GM19452 (cell line): ENCODE measurements at regions not wholly inside any gene's neighbourhood (a gene's known extent, or its start where the extent isn't known, plus 50 kb on each side); places are given as distances from the start of the nearest gene placed in this dataset.
A peak's percentile ranks its signal among the peaks of the same experiment; 100 is the strongest.
"Not testable (repeated sequence)": the region's sequence is repeated elsewhere in the genome, so short reads cannot be mapped to it uniquely, and the experiment has no call there.

ENCODE experiments used
- ATAC-seq: cut with Tn5 transposase; IDR thresholded peaks from one replicate; pipeline ENCODE4 v1.9.1; 2021; ENCODE audit not compliant: unreplicated experiment

DNA sequence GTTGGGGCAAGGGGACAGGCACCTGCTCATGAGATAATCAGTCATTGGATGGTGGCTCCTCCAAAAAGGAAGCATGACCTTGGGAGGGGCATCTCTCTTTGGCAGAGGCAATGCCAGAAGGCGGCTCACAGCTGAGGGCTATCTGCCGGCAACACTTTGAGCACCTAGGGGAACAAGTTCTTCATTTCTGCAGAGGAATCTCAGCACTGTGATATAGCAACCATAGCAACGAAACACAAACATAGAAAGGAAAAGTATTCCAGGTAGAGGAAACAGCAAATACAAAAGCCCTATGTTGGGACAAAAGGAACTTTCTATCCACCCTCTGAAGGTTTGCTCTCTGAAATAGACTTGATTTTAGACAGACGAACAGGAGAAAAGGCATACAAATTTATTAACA is 89.1 kb upstream of the NEDD4L start:
- no peak for ATAC-seq

GRCh38 chr18:57953883-57954282 is 90.1 kb upstream of the NEDD4L start:
- no peak for ATAC-seq

- no peak for ATAC-seq
Observed at GRCh38 chr18:57951999-57952774, 91.8 kb upstream of the NEDD4L start.

GRCh38 chr18:57951117-57951796 is 92.8 kb upstream of the NEDD4L start:
- no peak for ATAC-seq

DNA sequence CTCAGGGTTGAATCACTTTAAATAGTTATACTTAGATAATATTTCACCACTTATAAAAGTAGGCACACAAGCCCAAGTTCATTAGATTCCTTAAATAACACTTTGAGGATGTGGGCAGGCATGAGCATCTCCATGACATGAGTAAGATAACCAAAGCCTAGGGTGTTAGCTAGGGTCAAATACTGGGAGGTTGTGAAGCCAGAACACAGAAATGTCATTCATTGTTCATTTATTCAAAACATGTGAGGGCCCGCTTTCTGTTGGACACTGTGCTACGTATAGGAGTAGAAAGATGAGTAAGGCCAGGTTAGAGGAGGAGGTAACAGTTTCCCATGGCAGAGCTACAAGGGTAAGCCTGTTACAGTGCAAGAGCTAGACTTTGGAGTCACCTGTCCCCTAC is 93.5 kb upstream of the NEDD4L start:
- ATAC-seq: no peak

GRCh38 chr18:57949335-57949734 is 94.7 kb upstream of the NEDD4L start:
- ATAC-seq: not testable (repeated sequence)

DNA sequence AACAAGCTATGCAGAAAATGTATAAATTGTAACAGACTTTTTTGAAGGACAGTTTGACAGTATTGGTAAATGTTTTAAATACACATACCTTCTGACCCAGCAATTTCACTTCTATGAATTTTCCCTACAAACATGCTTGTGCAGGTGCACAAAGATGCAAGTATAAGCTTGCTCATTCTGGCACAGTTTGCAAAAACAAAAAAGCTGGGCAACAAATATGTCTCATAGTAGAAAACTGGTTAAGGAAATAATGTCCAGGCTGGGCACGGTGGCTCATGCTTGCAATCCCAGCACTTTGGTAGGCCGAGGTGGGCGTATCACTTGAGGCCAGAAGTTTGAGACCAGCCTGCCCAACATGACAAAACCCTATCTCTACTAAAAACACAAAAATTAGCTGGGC is 96.9 kb upstream of the NEDD4L start:
- no peak for ATAC-seq

- no peak for ATAC-seq
Observed at GRCh38 chr18:57943723-57944122, 100.3 kb upstream of the NEDD4L start.

DNA sequence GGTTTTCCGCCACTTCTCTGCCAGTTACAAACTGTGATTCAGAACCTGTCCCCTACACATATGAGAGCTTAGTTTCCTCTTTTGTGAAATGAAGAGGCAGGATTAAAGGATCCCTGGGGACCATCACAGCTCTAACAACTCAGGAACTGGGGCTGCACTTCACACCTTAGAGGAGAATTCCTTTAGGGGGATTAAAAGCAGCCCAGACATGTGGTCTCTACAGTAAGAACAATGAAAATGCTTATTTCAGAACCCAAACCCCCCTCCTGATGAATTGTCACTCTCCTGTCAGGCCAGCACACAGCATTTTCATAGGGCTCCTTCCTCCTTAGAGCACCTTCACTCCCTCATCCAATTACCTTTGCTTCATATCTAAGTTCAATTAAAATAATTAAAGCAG is 101.5 kb upstream of the NEDD4L start:
- ATAC-seq: no peak

- no peak for ATAC-seq
Observed at GRCh38 chr18:57941841-57942489, 102.1 kb upstream of the NEDD4L start.

DNA sequence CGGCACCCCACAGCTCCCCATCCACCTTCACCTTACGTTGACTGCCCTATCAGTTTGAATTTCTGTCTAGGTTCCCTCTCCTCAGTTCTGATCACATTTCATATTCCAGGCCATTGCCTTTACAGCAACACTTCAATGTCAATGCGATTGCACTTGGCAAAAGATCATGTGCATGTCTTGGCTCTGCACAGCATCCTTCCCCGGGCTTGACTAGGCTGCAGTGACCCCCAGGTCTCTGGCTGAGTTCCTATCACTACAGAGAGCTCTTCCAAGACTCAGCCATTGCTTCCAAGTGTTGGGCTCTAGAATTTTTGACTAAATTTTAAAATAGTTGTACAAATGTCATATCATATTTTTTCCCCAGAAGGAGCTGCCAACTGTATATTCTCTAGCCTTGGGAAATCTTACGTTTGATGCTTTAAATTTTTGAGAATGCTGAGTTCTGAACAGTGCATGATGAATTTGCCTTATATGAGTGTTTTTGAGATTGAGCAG is 103.8 kb upstream of the NEDD4L start:
- ATAC-seq: no peak

- not testable (repeated sequence) for ATAC-seq
Observed at GRCh38 chr18:57934375-57934774, 109.7 kb upstream of the NEDD4L start.

DNA sequence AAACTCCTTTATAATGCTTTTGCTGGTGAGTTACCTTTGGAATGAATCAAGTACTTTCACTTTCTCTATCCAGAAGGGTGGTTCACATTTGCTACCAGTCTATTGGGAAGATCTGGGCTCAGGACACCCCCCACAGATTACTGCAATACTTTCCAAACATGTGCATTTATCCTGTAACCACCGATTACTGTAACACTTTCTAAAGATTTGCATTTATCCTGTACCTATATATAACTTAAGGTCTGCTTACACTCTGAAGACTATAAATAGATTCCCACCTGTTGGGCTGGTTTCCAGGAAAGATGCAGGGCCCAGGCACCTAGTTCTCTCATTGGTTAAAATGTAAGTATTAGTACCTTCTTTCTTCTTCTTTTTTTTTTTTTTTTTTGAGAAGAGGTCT is 113.0 kb upstream of the NEDD4L start:
- ATAC-seq: peak; percentile 63

DNA sequence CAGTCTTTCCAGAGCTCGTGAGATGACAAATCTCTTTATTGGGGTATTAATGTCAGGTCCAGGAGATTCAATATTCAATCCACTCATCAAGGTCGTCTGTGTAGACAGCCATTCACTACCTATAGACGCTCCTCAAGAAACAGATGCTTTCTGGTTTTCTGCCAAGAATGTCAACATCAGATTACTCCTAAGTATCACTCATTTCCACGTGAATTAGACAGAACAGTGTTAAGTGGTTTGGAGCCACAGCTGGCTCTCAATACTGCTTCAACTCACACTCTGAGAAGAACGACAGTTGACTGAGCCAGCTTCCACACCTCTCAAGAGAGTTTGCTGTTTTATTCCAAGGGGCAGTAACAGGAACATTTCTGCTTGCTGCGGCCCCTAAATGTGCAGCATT is 113.5 kb upstream of the NEDD4L start:
- ATAC-seq: no peak

DNA sequence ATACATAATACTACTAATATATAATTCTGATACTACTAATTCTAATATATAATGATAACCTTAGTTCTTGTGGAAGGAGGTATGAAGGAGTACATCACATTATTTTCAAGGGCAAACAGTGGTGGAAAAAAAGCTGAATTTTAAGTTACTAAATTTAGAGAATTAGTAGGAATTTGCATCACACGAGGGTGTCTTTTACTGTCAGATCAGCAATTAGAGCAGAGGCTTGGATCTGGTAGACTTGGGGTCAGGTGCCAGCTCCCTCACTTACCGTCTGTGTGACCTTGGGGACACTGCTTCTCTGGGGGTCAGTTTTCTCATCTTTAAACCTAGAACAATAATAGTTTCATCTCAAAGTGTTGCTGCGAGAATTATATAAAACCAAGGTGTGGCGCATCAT is 114.1 kb upstream of the NEDD4L start:
- ATAC-seq: no peak

DNA sequence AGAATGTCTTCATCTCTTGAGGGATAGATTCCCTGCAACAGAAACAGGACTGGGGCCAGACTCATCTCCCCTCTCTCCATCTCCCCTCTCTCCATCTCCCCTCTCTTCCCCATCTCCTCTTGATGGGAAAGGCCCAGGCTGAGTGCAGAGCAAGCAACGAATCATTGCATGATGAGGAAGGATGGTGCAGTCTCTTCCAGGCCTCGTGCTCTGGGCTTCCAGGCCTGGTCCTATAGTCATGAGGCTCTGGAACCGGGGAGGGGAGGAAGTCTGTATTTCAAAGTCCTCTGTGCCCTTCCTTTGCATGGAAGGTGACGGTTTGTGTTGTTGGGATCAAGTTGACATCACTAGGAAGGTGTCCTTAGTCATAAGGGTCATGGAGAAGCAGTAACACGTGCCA is 115.6 kb upstream of the NEDD4L start:
- no peak for ATAC-seq

GRCh38 chr18:57927511-57927910 is 116.5 kb upstream of the NEDD4L start:
- no peak for ATAC-seq

DNA sequence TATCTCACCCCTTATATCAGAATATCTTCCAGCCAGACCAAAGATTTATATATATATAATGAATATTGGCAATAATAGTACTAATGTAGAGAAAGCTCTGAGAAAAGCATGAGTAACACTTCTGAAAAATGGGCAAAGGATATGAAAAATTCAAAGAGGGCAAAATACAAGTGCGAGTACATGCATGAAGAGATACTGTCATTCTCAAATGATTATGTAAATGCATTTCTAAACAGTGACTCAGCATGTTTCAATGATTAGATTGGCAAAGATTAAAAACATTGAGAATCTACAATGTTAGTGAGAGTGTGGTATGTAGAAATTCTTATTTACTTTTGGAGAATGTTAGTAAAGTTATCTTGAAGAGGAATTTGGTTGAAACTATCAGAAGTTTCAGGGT is 118.3 kb upstream of the NEDD4L start:
- ATAC-seq: no peak

- ATAC-seq: no peak
Observed at GRCh38 chr18:57923611-57924010, 120.4 kb upstream of the NEDD4L start.

- no peak for ATAC-seq
Observed at GRCh38 chr18:57922885-57923284, 119.8 kb upstream of the ATP8B1 start.

DNA sequence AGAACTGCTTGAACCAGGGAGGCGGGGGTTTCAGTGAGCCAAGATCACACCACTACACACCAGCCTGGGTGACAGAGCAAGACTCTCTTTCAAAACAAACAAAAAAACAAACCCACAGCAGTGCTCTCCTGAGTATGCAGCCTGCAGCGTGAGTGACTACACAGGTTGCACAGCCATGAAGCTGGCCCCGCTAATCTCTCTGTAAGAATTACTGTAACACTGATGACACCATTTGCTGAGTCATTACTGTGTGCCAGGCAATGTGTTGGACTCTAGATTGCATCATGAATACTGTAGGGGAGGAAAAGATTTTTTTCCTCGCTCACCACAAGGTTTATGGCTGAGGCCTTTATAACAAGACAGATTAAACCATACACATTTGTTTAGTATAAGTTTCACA is 118.6 kb upstream of the ATP8B1 start:
- no peak for ATAC-seq

GRCh38 chr18:57920036-57920435 is 116.9 kb upstream of the ATP8B1 start:
- no peak for ATAC-seq
